GM12878 (cell line): ENCODE measurements at regions not wholly inside any gene's neighbourhood (a gene's known extent, or its start where the extent isn't known, plus 50 kb on each side); places are given as distances from the start of the nearest gene placed in this dataset.

ENCODE experiments used
- ATAC-seq: fragments of 200-7000 bp; cut with Tn5 transposase; 3 replicates; pipeline ENCODE4 v1.9.1; 2020; ENCODE audit warnings: mild to moderate bottlenecking, moderate library complexity
- BruUV-seq: library from RNA; stranded (reverse); fragments of 400-500 nt; replicated peaks from 2 replicates; lab custom pipeline; 2021; lab: Mats Ljungman, UMichigan
- CTCF ChIA-PET: fragments of 300-600 bp; sonication (Branson Sonifier 250); formaldehyde crosslinking; extraction: SDS; loops from one replicate; lab custom pipeline; 2021; ENCODE audit warnings: inconsistent platforms; lab: Yijun Ruan, JAX
- POLR2A ChIA-PET: fragments of 350-600 bp; formaldehyde crosslinking; extraction: SDS; loops from one replicate; lab custom pipeline; 2021; ENCODE audit warnings: inconsistent platforms; lab: Charles Lee
- RAD21 ChIA-PET: fragments of 300-600 bp; sonication (Branson Sonifier 250); formaldehyde crosslinking; loops from one replicate; lab custom pipeline; 2023; ENCODE audit warnings: antibody characterized with exemption; ENCODE audit not compliant: unreplicated experiment; lab: Charles Lee
- SMC1A ChIA-PET: fragments of 300-600 bp; sonication (Branson Sonifier 250); formaldehyde crosslinking; loops from one replicate; lab custom pipeline; 2023; ENCODE audit not compliant: unreplicated experiment, uncharacterized antibody; lab: Charles Lee
- DNase-seq: peaks from one replicate; pipeline ENCODE4 v3.0.0-alpha.2; 2011; ENCODE audit warnings: low read depth, low spot score
- FAIRE-seq: peaks from 3 replicates; lab custom pipeline; 2011; peaks lifted over from hg19 to GRCh38; lab: Jason Lieb, UNC
- H2AFZ ChIP-seq: 2 replicates; pipeline ENCODE4 v1.6.0; 2011; ENCODE audit warnings: low read depth, low read length, control low read depth; ENCODE audit not compliant: control insufficient read depth
- H3K27ac ChIP-seq: 2 replicates; pipeline ENCODE4 v1.5.1; 2011; ENCODE audit warnings: control low read depth; ENCODE audit not compliant: control insufficient read depth, insufficient read depth
- H3K27me3 ChIP-seq, 2 experiments: replicated peaks in 1 of 2; 2 replicates each; pipeline versions ENCODE4 v1.6.0 to v1.6.1; 2011; ENCODE audit warnings: low read length in 1 of 2; ENCODE audit not compliant: control insufficient read depth in 2 of 2, insufficient read depth in 2 of 2
- H3K36me3 ChIP-seq, 2 experiments: 2 replicates each; pipeline ENCODE4 v1.5.1; 2011; ENCODE audit warnings: low read length in 1 of 2; ENCODE audit not compliant: control insufficient read depth in 2 of 2, insufficient read depth in 2 of 2
- H3K4me1 ChIP-seq: 2 replicates; pipeline ENCODE4 v1.6.1; 2011; ENCODE audit warnings: mild to moderate bottlenecking, low read length, moderate library complexity, mixed read lengths; ENCODE audit not compliant: control insufficient read depth, insufficient read depth
- H3K4me2 ChIP-seq: 2 replicates; pipeline ENCODE4 v1.6.0; 2011; ENCODE audit warnings: control low read depth; ENCODE audit not compliant: control insufficient read depth, insufficient read depth
- H3K4me3 ChIP-seq: fragments of 200-600 bp; sonication (generic); 2 replicates; pipeline ENCODE4 v1.5.1; 2016
- H3K79me2 ChIP-seq: 2 replicates; pipeline ENCODE4 v1.6.0; 2011; ENCODE audit warnings: low read length; ENCODE audit not compliant: control insufficient read depth, insufficient read depth
- H3K9ac ChIP-seq: 2 replicates; pipeline ENCODE4 v1.8.0; 2011; ENCODE audit warnings: low read length, control low read depth, mixed read lengths; ENCODE audit not compliant: control insufficient read depth, insufficient read depth
- H3K9me3 ChIP-seq: replicated peaks from 3 replicates; pipeline ENCODE4 v1.5.1; 2011; ENCODE audit warnings: mild to moderate bottlenecking, low read length; ENCODE audit not compliant: control insufficient read depth, insufficient read depth
- H4K20me1 ChIP-seq: 2 replicates; pipeline ENCODE4 v1.6.0; 2011; ENCODE audit not compliant: control insufficient read depth, insufficient read depth
- BCLAF1 ChIP-seq: fragments of 450-650 bp; IDR thresholded peaks from 2 replicates; pipeline ENCODE4 v1.6.1; 2017; ENCODE audit warnings: antibody characterized with exemption, mild to moderate bottlenecking, moderate library complexity
- ELK1 ChIP-seq: IDR thresholded peaks from 2 replicates; pipeline ENCODE4 v1.6.1; 2012; ENCODE audit warnings: low read depth, low read length, improper control_type of control experiment
- EP300 ChIP-seq, 2 experiments: fragments of 150-350 bp in 1 of 2; IDR thresholded peaks; 2 replicates each; pipeline ENCODE4 v1.6.1; 2011 to 2012; ENCODE audit warnings: low read depth in 2 of 2, low read length in 2 of 2, borderline replicate concordance in 1 of 2, improper control_type of control experiment in 1 of 2, inconsistent platforms in 1 of 2; ENCODE audit not compliant: control insufficient read depth in 1 of 2
- HDAC2 ChIP-seq: fragments of 200-600 bp; sonication (generic); IDR thresholded peaks from 2 replicates; pipeline ENCODE4 v1.6.1; 2017
- IRF3 ChIP-seq: fragments of 450-650 bp; IDR thresholded peaks from 2 replicates; pipeline ENCODE4 v1.6.1; 2014; ENCODE audit warnings: mild to moderate bottlenecking
- JUND ChIP-seq: IDR thresholded peaks from 2 replicates; pipeline ENCODE4 v1.6.1; 2012; ENCODE audit warnings: low read depth, mild to moderate bottlenecking, low read length, improper control_type of control experiment, moderate library complexity
- MEF2B ChIP-seq: fragments of 450-650 bp; IDR thresholded peaks from 2 replicates; pipeline ENCODE4 v1.6.1; 2018; ENCODE audit warnings: mild to moderate bottlenecking, moderate library complexity; ENCODE audit not compliant: partially characterized antibody, poor library complexity, severe bottlenecking
- MLLT1 ChIP-seq: fragments of 450-650 bp; IDR thresholded peaks from 2 replicates; pipeline ENCODE4 v1.6.1; 2016; ENCODE audit warnings: mild to moderate bottlenecking
- NFIC ChIP-seq: IDR thresholded peaks from 2 replicates; pipeline ENCODE4 v1.6.1; 2012; ENCODE audit warnings: low read depth, mild to moderate bottlenecking, inconsistent platforms, low read length, moderate library complexity
- POU2F2 ChIP-seq: IDR thresholded peaks from 3 replicates; pipeline ENCODE4 v1.6.1; 2011; ENCODE audit warnings: low read depth, mild to moderate bottlenecking, low read length, borderline replicate concordance
- PRDM15 ChIP-seq: fragments of 450-650 bp; formaldehyde crosslinking; IDR thresholded peaks from 2 replicates; pipeline ENCODE4 v1.4.0; 2020; ENCODE audit warnings: mild to moderate bottlenecking, moderate library complexity
- RUNX3 ChIP-seq: IDR thresholded peaks from 2 replicates; pipeline ENCODE4 v1.6.1; 2012; ENCODE audit warnings: low read length, inconsistent platforms
- SMARCA5 ChIP-seq: fragments of 450-650 bp; IDR thresholded peaks from 2 replicates; pipeline ENCODE4 v1.6.1; 2017; ENCODE audit warnings: mild to moderate bottlenecking
- YBX1 ChIP-seq: fragments of 450-650 bp; IDR thresholded peaks from 2 replicates; pipeline ENCODE4 v1.6.1; 2016; ENCODE audit warnings: antibody characterized with exemption
- WGBS: methylation state at CpG from one replicate; pipeline ENCODE4 v1.1.6; 2016; ENCODE audit warnings: low lambda C conversion rate; ENCODE audit not compliant: insufficient replicate concordance, insufficient coverage; ENCODE audit errors: missing lambda C conversion rate; 5-methylcytosine and 5-hydroxymethylcytosine counted together
- in situ Hi-C: fragments of 300-500 bp; cut with MboI; formaldehyde crosslinking; loops from 9 replicates; pipeline ENCODE4 v1.14.3; 2018; ENCODE audit warnings: mixed read lengths
- intact Hi-C: fragments of 100-400 bp; cut with micrococcal nuclease; formaldehyde crosslinking; loops from one replicate; pipeline ENCODE4 v1.14.2; 2022; ENCODE audit not compliant: unreplicated experiment

- ChIA-PET RAD21 (no interaction called here), POLR2A (no interaction called here), SMC1A (no interaction called here), CTCF (no interaction called here)
- H3K4me3 ChIP-seq: no peak overlapping the region
- H3K4me2 ChIP-seq: no peak overlapping the region
- intact Hi-C loops (no loop called here), in situ Hi-C loops (no loop called here)
- H3K27ac ChIP-seq: no peak overlapping the region
- 50% methylated on average over 2 of the region's 2 CpGs for WGBS
- H3K27me3 ChIP-seq: no peaks in the 10 kb centered on the region
- ATAC-seq: no peak
- no peak for DNase-seq
- no peaks in the 10 kb centered on the region for H3K9me3 ChIP-seq
- no peak for FAIRE-seq
- TF ChIP-seq YBX1 (no peak), POU2F2 (no peak), PRDM15 (CRISPR knock-in tag) (no peak), RUNX3 (no peak), JUND (no peak), HDAC2 (no peak), ELK1 (no peak), MLLT1 (no peak), EP300 (IDR thresholded peaks at IDR 0.05; ENCODE audit: borderline replicate concordance in 1 of 2, control insufficient read depth in 1 of 2, low read depth in 2 of 2, low read length in 2 of 2) (no peak), NFIC (no peak), SMARCA5 (no peak), BCLAF1 (no peak), MEF2B (no peak), IRF3 (no peak)
- no peaks in the 10 kb centered on the region for H3K79me2 ChIP-seq
- no peak overlapping the region for H3K9ac ChIP-seq
- BruUV-seq: no TSS peak
- no peaks in the 10 kb centered on the region for H3K36me3 ChIP-seq
- no peak overlapping the region for H2AFZ ChIP-seq
- no peaks in the 10 kb centered on the region for H4K20me1 ChIP-seq
- no peaks in the 10 kb centered on the region for H3K4me1 ChIP-seq
These were observed 244.9 kb downstream of the DMAC1 start for GRCh38 chr9:7554699-7555098.
